Liver (tissue), 7 donors: ENCODE measurements at regions not wholly inside any gene's neighbourhood (a gene's known extent, or its start where the extent isn't known, plus 50 kb on each side); places are given as distances from the start of the nearest gene placed in this dataset.

ENCODE experiments used
- DNase-seq: peaks from one replicate; pipeline ENCODE4 v3.0.0-alpha.2; 2017; ENCODE audit warnings: low spot score
- H3K27ac ChIP-seq, 2 donors: one replicate each; pipeline ENCODE4 v1.7.0; 2013; ENCODE audit warnings: inconsistent platforms in 2 of 2, low read length in 2 of 2, control low read depth in 1 of 2, low read depth in 1 of 2, mild to moderate bottlenecking in 1 of 2
- H3K27me3 ChIP-seq, 4 donors: one replicate each; pipeline versions ENCODE4 v1.6.1 to v1.7.0; 2013; ENCODE audit warnings: low read length in 3 of 4, inconsistent platforms in 1 of 4, mild to moderate bottlenecking in 1 of 4, moderate library complexity in 1 of 4; ENCODE audit not compliant: control insufficient read depth in 4 of 4, insufficient read depth in 4 of 4
- H3K36me3 ChIP-seq, 4 donors: one replicate each; pipeline versions ENCODE4 v1.6.1 to v1.7.0; 2013; ENCODE audit warnings: low read length in 3 of 4, mild to moderate bottlenecking in 3 of 4, low read depth in 1 of 4, moderate library complexity in 1 of 4; ENCODE audit not compliant: control insufficient read depth in 4 of 4, insufficient read depth in 3 of 4
- H3K4me1 ChIP-seq, 4 donors: one replicate each; pipeline versions ENCODE4 v1.6.1 to v1.7.0; 2013; ENCODE audit warnings: low read length in 3 of 4, mild to moderate bottlenecking in 3 of 4, moderate library complexity in 1 of 4; ENCODE audit not compliant: control insufficient read depth in 4 of 4, insufficient read depth in 4 of 4
- H3K4me3 ChIP-seq, 3 donors: one replicate each; pipeline versions ENCODE4 v1.6.1 to v1.7.0; 2013; ENCODE audit warnings: low read length in 3 of 3, control low read depth in 1 of 3, low read depth in 1 of 3, mild to moderate bottlenecking in 1 of 3
- H3K9ac ChIP-seq, 2 donors: one replicate each; pipeline ENCODE4 v1.7.0; 2013; ENCODE audit warnings: low read length in 2 of 2, mild to moderate bottlenecking in 2 of 2, moderate library complexity in 2 of 2, control low read depth in 1 of 2, low read depth in 1 of 2
- H3K9me3 ChIP-seq, 4 donors: one replicate each; pipeline versions ENCODE4 v1.6.1 to v1.7.0; 2013; ENCODE audit warnings: low read length in 3 of 4; ENCODE audit not compliant: control insufficient read depth in 4 of 4
- EGR1 ChIP-seq, 2 donors: IDR thresholded peaks; 2 replicates each; pipeline ENCODE4 v1.6.1; 2016 to 2018; ENCODE audit warnings: antibody characterized with exemption in 2 of 2, low read depth in 2 of 2
- FOXA1 ChIP-seq: IDR thresholded peaks from 2 replicates; pipeline ENCODE4 v1.6.1; 2016; ENCODE audit warnings: antibody characterized with exemption
- FOXA2 ChIP-seq: IDR thresholded peaks from 2 replicates; pipeline ENCODE4 v1.6.1; 2016; ENCODE audit warnings: antibody characterized with exemption
- GABPA ChIP-seq, 2 donors: IDR thresholded peaks in 1 of 2; conservative IDR thresholded peaks in 1 of 2; 2 replicates each; pipeline ENCODE4 v1.6.1; 2016; ENCODE audit warnings: antibody characterized with exemption in 2 of 2, mild to moderate bottlenecking in 1 of 2, moderate library complexity in 1 of 2
- HNF4A ChIP-seq, 2 donors: conservative IDR thresholded peaks; 2 replicates each; pipeline ENCODE4 v1.6.1; 2016; ENCODE audit warnings: antibody characterized with exemption in 2 of 2, mild to moderate bottlenecking in 2 of 2
- HNF4G ChIP-seq: IDR thresholded peaks from 2 replicates; pipeline ENCODE4 v1.6.1; 2016; ENCODE audit warnings: antibody characterized with exemption
- JUND ChIP-seq, 2 donors: IDR thresholded peaks; 2 replicates each; pipeline ENCODE4 v1.6.1; 2016; ENCODE audit warnings: antibody characterized with exemption in 2 of 2
- NR2F2 ChIP-seq: IDR thresholded peaks from 2 replicates; pipeline ENCODE4 v1.6.1; 2016; ENCODE audit warnings: antibody characterized with exemption
- RAD21 ChIP-seq, 2 donors: IDR thresholded peaks; 2 replicates each; pipeline ENCODE4 v1.6.1; 2016; ENCODE audit warnings: antibody characterized with exemption in 2 of 2, mild to moderate bottlenecking in 2 of 2
- RXRA ChIP-seq, 2 donors: IDR thresholded peaks; 2 replicates each; pipeline ENCODE4 v1.6.1; 2017 to 2018; ENCODE audit warnings: antibody characterized with exemption in 2 of 2, mild to moderate bottlenecking in 1 of 2
- SP1 ChIP-seq: IDR thresholded peaks from 2 replicates; pipeline ENCODE4 v1.6.1; 2018; ENCODE audit warnings: antibody characterized with exemption, mild to moderate bottlenecking
- TAF1 ChIP-seq: conservative IDR thresholded peaks from 2 replicates; pipeline ENCODE4 v1.6.1; 2016; ENCODE audit warnings: antibody characterized with exemption, mild to moderate bottlenecking
- YY1 ChIP-seq: IDR thresholded peaks from 2 replicates; pipeline ENCODE4 v1.6.1; 2016; ENCODE audit warnings: antibody characterized with exemption, mild to moderate bottlenecking
- WGBS: extraction: QIAGEN DNeasy Blood & Tissue Kit; methylation state at CpG from one replicate; pipeline ENCODE4 v1.1.7; 2013; 5-methylcytosine and 5-hydroxymethylcytosine counted together
- TF ChIP-seq, protein P1 (sequence below): IDR thresholded peaks from 2 replicates; pipeline ENCODE4 v1.6.1; 2016; ENCODE audit warnings: antibody characterized with exemption
- TF ChIP-seq, protein P2 (sequence below): IDR thresholded peaks from 2 replicates; pipeline ENCODE4 v1.6.1; 2016; ENCODE audit warnings: antibody characterized with exemption, mild to moderate bottlenecking
- donor health status: healthy.
- donor health status: healthy.
- donor health status: healthy.
- donor health status: healthy.

DNA sequence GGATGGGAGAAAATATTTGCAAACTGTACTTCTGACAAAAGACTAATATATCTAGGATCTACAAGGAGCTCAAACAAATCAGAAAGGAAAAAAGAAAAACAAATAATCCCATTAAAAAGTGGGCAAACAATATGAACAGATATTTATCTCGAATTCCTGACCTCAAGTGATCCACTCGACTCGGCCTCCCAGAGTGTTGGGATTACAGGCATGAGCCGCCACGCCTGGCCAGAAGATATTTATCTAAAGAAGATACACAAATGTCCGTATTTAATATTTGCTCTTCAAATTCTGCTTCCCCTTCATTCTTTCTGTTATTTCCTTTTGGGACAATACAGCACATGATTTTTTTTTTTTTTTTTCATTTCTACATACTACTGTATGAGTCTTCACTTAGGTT lies 151.7 kb upstream of the GRM7 start (continued):
- TF ChIP-seq, protein P1, sequence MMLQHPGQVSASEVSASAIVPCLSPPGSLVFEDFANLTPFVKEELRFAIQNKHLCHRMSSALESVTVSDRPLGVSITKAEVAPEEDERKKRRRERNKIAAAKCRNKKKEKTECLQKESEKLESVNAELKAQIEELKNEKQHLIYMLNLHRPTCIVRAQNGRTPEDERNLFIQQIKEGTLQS = no peak
- no peak for TF ChIP-seq JUND (IDR thresholded peaks at IDR 0.05)
- no peak for TF ChIP-seq RXRA (IDR thresholded peaks at IDR 0.05)
- TF ChIP-seq FOXA2 = no peak

DNA sequence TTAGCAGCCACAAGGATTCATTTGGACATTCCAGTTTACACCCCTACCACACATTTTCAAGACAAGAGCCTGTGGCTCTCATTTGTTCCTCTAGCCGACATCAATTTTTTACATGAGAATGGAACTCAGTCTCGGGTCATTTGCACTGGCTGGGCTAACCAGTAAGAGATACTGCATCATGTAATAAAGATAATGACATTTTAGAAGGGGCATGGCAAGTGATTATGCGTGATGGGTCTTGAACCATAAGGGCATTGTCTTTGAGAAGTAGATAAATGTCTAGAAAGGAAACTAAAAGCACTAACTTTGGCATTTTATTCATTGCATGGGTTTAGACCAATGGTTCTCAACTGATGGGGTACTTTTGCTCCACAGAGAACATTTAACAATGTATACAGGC lies 146.0 kb upstream of the GRM7 start:
- Histone ChIP-seq H3K9ac (no peak overlapping the region), H3K4me1 (no peaks in the 10 kb centered on the region), H3K9me3 (no peaks in the 10 kb centered on the region), H3K4me3 (no peak overlapping the region), H3K27ac (no peak overlapping the region), H3K36me3 (no peaks in the 10 kb centered on the region), H3K27me3 (no peaks in the 10 kb centered on the region)
- WGBS = 79% methylated on average over 3 of the region's 3 CpGs
- no peak for DNase-seq
- TF ChIP-seq TAF1 (no peak), SP1 (no peak)
- TF ChIP-seq, protein P1 = no peak

DNA sequence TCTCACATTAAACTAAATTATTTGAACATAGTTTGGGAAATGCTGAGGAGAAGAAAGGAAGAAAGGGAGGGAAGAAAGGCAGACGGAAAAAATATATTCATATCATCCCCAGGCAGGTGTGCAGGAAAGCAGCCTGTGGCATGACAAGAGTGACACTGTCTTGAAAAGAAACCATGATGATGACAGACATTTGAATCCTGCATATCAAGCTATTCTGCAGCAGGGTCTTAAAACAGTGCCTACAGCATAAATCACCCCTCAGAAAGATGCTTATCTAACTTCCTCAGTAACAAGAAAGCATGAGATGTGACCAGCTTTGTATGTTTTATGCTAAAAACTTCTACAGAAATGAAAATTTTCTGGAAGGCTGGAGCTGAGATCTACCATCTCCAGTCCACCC lies 144.5 kb upstream of the GRM7 start:
- Histone ChIP-seq H3K36me3 (no peaks in the 10 kb centered on the region), H3K4me1 (no peaks in the 10 kb centered on the region), H3K9ac (no peak overlapping the region), H3K27me3 (peaks cover 0 to 2% (median 0%) of the 10 kb centered on the region in 4 donors), H3K4me3 (no peak overlapping the region), H3K9me3 (no peaks in the 10 kb centered on the region), H3K27ac (no peak overlapping the region)
- WGBS = 55% methylated on average over 1 of the region's 1 CpG
- DNase-seq = no peak
- TF ChIP-seq HNF4A (conservative IDR thresholded peaks at IDR 0.05) (no peak), NR2F2 (no peak), JUND (IDR thresholded peaks at IDR 0.05) (no peak), RXRA (IDR thresholded peaks at IDR 0.05) (no peak), FOXA1 (no peak), EGR1 (IDR thresholded peaks at IDR 0.05; ENCODE audit: low read depth in 2 of 2) (no peak), SP1 (no peak), HNF4G (no peak), RAD21 (IDR thresholded peaks at IDR 0.05) (no peak), YY1 (no peak), GABPA (IDR thresholded peaks at IDR 0.05 in 1 of 2, conservative IDR thresholded peaks at IDR 0.05 in 1 of 2) (no peak)
- TF ChIP-seq, protein P2, sequence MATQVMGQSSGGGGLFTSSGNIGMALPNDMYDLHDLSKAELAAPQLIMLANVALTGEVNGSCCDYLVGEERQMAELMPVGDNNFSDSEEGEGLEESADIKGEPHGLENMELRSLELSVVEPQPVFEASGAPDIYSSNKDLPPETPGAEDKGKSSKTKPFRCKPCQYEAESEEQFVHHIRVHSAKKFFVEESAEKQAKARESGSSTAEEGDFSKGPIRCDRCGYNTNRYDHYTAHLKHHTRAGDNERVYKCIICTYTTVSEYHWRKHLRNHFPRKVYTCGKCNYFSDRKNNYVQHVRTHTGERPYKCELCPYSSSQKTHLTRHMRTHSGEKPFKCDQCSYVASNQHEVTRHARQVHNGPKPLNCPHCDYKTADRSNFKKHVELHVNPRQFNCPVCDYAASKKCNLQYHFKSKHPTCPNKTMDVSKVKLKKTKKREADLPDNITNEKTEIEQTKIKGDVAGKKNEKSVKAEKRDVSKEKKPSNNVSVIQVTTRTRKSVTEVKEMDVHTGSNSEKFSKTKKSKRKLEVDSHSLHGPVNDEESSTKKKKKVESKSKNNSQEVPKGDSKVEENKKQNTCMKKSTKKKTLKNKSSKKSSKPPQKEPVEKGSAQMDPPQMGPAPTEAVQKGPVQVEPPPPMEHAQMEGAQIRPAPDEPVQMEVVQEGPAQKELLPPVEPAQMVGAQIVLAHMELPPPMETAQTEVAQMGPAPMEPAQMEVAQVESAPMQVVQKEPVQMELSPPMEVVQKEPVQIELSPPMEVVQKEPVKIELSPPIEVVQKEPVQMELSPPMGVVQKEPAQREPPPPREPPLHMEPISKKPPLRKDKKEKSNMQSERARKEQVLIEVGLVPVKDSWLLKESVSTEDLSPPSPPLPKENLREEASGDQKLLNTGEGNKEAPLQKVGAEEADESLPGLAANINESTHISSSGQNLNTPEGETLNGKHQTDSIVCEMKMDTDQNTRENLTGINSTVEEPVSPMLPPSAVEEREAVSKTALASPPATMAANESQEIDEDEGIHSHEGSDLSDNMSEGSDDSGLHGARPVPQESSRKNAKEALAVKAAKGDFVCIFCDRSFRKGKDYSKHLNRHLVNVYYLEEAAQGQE = no peak
